RPMI7951 (cell line): ENCODE measurements at regions not wholly inside any gene's neighbourhood (a gene's known extent, or its start where the extent isn't known, plus 50 kb on each side); places are given as distances from the start of the nearest gene placed in this dataset.
"Not testable (repeated sequence)": the region's sequence is repeated elsewhere in the genome, so short reads cannot be mapped to it uniquely, and the experiment has no call there.

Source experiments
- DNase-seq: peaks from one replicate; pipeline ENCODE4 v3.0.0-alpha.2; 2012; ENCODE audit warnings: low read depth

DNA sequence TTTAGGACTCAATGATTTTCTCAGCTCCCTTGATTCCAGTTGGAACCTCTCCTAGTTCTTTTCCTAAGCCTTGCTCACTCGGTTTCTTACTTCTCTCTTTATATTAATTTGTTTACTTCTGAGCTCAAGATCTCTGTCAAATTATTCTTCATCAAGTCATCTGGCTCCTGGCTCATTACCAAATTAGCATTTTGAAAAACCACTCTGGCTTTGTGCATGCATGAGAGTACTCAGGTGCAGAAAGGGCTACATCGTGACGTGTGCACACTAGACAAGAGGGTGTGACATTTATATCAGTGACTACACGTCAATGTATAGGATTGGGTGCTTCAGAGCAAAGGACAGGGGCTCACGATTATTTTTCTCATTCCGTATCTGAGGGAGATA, 645.7 kb upstream of the DPP6 start:
- no peak for DNase-seq

- no peak for DNase-seq
Measured at GRCh38 chr7:153407291-153408046, 644.7 kb upstream of the DPP6 start.

DNA sequence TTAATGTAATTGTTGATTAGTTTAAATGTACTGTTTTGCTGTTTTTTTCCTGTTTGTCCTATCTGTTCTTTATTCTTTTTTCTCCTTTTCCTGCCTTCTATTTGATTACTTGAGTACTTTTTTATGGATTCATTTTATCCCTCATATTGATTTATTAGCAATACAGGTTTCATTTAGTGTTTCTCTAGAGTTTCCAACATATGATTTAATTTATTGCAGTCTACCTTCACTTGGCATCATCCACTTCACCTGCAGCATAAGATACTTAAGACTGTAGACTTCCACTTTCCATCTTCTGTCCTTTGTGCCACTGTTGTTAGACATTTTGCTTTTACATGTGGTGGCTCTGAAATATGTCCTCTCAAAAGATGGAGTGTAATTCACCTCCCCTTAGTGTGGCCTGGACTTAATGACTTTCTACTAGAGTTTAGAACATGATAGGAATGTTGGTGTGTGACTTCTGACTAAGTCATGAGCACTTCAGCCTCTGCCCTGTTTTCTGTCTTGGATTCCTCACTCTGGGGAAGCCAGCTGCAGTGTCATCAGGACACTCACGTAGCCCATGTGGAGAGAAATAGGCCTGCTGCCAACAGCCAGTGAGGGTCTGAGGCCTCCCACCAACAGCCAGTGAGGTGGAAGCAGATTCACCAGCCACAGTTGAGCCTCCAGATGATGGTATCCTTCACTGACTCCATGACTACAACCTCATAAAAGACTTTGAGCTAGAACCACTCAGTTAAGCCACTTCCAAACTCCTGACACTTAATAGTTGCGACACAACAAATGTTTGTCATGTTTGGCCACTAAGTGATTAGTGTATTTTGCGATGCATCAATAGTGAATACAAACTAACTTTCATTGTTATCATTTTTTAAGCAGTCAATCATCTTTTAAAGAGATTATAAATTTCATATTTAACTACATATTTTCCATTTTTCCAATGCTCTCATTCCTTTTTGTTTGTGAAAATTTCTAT, 643.5 kb upstream of the DPP6 start:
- DNase-seq = no peak

- DNase-seq = not testable (repeated sequence)
Measured at GRCh38 chr7:153409567-153410342, 642.4 kb upstream of the DPP6 start.

DNA sequence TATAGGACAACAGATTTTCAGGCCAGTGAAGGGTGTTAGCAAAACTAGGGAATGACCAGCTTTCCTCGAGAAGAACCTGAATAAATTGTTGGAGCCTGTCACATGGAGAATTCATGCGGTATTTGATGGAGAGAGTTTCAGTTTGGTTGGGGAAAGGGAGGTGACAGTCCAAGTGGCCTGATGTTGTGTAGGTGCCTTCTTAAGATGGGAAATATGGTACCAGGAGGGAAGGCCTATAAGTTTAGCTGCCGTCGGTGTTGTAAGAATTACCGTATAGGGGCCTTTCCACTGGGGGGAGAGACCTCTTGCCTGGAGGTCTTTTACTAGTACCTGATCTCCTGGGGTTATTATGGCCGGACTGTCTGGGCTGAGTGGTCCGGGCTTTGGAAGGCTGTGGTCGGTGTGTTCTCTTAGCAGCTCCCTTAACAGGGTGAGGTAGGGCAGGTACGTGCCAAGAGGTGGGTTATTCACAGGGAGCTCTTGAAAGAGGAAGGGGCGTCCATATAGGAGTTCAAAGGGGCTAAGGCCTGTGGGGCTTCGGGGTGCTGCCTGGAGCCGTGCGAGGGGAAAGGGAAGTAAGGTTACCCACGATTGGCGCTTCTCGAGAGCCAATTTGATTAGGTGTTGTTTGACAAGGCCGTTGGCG, 641.1 kb upstream of the DPP6 start:
- not testable (repeated sequence) for DNase-seq

- not testable (repeated sequence) for DNase-seq
Measured at GRCh38 chr7:153412114-153412823, 639.9 kb upstream of the DPP6 start.

DNA sequence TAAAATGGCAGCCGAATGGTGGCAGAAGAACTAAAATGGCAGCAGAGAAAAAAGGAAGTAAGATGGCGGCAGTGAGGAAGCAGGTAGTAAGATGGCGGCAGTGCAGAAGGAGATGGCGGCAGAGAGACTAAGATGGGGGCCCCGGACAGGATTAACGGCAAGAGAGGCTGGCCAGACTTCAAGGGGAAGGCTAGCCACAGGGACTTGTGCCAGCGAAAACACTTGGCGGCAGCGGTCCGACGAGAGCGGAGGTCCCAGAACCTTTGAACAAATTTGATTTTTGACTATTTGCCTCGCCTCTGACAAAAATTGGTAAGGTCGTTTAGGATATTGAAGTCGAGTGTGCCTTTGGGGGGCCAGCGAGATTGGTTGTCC, 639.4 kb upstream of the DPP6 start:
- DNase-seq = not testable (repeated sequence)

- DNase-seq = no peak
Measured at GRCh38 chr7:153413199-153413539, 639.0 kb upstream of the DPP6 start.

- DNase-seq = no peak
Measured at GRCh38 chr7:153413540-153414287, 638.5 kb upstream of the DPP6 start.

DNA sequence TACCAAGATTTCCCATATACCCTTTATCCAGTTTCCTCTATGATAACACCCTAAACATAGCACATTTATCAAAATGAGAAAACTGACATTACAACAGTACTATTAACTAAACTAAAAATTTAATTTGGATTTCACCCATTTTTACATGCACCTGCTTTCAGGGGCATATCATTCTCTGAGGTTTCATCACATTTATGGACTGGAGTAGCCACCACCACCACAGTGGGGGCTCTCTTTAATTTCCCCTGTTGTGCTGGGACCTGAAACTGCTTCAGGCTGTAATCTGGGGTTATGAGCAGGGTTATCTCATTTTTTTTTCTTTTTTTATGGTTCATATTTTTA, 637.9 kb upstream of the DPP6 start:
- DNase-seq = no peak

DNA sequence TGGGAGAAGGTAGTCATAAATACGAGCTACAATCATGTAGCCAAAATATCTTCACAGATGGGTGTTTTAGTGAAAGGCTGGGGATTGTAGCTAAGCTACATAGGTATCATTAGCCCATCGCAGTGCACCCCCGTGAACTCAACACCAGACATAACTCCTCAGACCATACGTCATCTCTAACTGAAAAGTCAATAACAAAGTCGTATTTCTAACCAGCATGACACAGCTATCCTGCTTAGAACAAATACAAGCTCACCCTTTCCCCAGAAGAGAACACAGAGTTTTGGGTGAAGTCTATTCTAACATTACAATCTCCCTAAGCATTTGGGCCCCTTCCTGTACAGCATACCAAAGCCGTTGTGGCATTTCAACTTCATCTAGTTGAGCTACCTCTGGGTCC, 636.6 kb upstream of the DPP6 start:
- DNase-seq = no peak

GRCh38 chr7:153422291-153423209, 629.6 kb upstream of the DPP6 start:
- DNase-seq = no peak

DNA sequence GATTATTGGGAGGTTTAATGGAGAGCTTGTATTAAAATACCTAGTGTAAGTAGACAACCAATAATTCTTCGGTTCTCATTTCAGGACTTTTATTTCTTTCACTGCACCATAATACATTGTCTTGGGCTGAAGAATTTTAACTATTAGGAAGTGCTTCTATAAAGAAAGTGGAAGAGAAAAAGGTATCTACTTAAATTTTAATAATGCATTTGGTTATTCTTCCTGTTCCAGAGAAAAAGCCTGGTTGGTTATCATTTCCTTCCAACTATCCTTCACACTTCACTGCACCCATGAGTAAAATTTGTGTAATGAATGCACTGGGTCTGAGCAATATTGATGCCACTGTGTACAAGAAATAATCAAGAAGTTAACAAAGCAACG, 629.0 kb upstream of the DPP6 start:
- DNase-seq = no peak

DNA sequence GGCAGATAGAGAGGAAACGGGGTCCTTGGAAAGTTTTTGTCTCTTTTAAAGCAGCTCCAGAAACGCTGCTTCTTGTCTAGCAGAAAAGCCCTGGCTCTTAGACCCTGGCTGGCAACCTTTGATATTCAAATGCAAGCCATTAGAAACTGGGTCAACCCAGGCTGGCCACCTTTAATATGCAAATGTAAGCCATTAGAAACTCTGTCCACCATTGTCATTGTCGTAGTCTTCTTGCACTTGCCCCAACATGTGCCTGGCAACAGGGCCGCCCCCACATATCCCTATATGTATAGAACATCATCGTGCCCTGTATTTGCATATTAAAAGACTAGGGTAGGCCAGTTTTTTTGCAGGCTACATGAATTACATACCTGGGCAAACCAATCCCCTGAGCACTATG, 621.3 kb upstream of the DPP6 start:
- no peak for DNase-seq

DNA sequence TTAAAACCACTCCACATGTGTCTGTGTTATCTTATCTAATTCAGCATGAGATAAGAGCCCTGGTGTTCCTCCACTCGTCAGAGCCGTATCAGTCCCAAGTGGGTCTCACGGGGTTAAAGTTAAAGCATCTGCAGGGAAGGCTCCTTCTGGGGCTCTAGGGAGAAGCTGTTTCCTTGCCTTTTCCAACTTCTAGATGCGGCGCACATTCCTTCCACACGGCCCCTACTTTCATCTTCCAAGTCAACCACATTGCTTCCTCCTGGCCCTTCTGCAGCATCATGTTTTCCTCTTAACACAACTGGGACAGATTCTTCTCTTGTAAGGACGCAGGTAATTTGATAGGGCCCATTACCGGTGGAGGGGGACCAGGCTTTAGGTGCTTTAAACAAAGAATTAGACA, 620.1 kb upstream of the DPP6 start:
- peak; percentile 23 for DNase-seq

DNA sequence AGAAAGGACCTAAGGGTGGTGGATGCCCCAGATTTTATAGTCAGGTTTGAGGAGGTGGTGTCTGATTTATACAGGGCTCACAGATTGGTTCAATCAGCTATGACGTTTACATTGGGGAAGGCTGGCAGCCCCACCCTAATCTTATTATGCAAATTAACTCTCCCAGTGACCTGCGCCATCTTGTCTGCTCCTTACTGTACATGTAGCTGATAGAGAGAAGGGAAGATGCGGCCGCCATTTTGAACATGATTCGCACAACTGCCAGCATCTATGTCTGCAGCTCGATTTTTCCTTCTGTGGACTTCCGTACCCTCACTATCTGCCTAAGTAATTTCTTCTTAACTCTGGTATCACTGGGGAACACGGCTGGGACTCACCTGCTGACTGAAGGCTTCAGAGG, 619.0 kb upstream of the DPP6 start:
- peak; percentile 48 for DNase-seq

- DNase-seq = no peak
Measured at GRCh38 chr7:153440715-153441114, 611.5 kb upstream of the DPP6 start.

GRCh38 chr7:153443032-153443701, 609.0 kb upstream of the DPP6 start:
- no peak for DNase-seq

DNA sequence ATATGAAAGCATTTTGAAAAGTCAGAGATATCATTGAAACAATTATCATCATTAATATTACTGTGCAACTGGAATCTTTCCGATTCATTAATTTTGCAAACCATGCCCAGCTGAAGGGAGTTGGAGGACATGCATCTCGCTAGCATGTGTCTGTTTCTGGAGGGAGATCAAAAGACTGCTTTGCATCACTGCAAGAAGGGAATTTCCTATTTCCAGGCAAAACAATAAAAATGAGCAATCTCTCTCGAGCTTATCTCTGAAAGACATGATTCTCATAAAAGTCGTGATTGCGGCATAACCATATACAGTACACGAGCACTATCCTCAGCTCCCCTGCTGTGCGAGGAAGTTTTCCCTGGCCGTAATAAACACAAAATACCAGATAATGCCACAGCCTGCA, 607.6 kb upstream of the DPP6 start:
- DNase-seq = no peak
